ENCODE measurements at regions not wholly inside any gene's neighbourhood (a gene's known extent, or its start where the extent isn't known, plus 50 kb on each side); places are given as distances from the start of the nearest gene placed in this dataset.

DNA sequence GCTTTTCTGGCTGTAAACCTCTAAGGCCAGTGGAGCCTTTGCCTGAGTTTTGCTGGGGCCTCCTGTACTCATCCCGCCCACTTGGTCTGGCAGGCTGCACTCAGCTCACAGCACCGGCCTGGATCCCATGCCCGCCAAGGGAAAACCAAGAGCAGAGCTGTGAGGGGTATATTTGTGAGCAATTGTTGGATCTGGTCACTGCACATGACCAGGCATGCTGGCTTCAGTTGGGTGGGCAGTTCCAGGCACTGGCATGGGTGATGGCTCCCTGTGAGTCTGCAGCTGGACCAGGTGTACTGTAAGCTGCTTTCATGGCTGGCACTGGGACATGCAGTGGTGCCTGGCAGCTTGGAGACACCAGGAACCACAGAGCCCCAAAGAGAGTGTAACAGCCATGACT is 563.1 kb upstream of the RGS18 start:
- no peak for DNase-seq

GRCh38 chr1:191608367-191608766 is 549.9 kb upstream of the RGS18 start:
- DNase-seq = no peak

DNA sequence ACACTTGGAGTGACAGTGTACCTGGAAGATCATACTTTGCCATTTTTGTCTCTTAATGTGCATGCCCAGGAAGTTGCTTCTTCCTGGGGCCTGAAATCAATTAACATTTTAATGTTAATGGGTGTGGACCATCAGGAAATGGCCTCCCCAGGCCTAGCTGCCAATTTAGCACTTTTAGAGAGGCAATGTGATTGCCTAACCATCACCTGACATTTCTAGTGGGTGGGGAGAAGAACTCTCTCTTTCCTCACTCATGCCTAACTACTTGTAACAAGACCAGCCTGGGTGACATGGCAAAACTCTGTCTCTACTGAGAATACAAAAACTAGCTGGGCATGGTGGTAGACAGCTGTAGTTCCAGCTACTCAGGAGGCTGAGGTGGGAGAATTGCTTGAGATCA is 549.0 kb upstream of the RGS18 start:
- no peak for DNase-seq

- no peak for DNase-seq
Observed at GRCh38 chr1:191615101-191615821, 543.0 kb upstream of the RGS18 start.

GRCh38 chr1:191618181-191618580 is 540.1 kb upstream of the RGS18 start:
- no peak for DNase-seq

DNA sequence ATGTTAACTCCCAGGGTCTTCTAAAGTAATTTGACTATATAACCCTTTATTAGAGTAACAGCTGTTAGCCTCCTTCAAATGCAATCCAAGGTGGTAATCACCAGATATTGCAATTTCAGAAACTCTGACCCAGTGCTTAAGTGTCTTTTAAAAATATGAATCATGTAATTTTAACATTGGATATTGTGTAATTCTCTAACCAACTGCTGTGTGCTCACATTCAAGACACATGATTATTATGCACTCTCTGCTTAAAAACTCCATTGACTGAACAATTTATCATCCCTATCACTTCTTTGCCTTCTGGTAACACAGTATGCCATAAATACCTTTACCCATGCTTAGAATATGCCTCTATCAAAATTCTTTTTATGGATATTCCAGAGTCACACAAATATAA is 537.4 kb upstream of the RGS18 start:
- no peak for DNase-seq

- DNase-seq = no peak
Observed at GRCh38 chr1:191624044-191624443, 534.2 kb upstream of the RGS18 start.

DNA sequence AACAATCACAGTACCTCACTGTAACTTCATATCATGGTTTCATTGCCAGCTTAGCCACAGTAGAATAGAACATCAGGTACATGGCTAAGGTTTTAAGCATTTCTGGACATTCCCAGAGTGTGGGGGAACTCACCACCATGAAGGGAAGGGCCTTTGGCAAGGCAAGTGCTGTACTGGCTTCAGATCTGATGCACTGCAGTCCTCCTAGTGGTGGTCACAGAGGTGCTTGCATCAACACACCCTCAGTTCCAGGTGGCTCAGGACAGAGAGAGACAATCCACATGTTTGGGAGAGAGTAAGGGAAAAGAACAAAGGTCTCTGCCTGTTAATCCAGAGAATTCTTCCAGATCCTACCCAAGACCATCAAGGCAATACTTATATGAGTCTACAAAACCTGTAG is 528.4 kb upstream of the RGS18 start:
- DNase-seq = no peak

DNA sequence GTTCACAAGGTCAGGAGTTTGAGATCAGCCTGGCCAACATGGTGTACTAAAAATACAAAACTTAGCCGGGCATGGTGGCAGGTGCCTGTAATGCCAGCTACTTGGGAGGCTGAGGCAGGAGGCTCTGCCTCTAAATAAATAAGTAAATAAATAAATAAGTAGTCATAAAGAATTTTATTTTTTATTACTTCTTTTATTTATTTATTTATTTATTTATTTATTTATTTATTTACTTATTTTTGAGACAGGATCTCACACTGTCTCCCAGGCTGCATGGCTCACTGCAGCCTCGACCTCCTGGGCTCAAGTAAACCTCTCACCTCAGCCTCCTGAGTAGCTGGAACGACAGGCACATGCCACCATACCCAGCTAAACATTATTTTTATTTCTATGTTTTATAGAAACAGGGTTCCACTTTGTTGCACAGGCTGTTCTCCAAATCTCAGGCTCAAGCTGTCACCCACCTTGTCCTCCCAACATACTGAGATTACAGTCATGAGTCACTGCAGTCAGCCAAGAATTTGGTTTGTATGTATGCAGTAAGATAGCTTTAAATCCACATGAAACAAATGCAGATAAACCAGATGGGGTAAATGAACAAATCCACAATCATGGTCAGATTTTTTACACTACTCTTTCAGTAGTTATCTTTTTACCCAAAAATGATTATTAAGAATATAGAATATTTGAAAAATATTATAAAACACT is 523.3 kb upstream of the RGS18 start:
- peak; percentile 9 for DNase-seq

DNA sequence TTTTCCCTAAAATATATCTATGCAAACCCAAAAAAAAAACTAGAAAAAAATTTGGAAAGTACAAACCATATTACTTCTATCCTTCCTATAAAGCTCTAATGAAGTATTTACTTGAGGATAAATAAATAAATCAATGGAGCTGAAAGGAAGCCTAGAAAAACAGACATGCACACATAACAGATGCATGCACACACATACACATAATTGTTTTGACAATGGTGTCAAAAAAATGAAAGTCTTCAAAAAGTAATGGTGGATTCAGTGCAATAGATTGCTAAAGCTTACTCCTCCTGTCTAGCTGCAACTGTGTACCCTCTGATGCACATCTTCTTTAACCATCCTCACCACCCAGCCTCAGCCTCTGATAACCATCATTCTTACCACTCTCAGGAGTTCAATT is 521.9 kb upstream of the RGS18 start:
- DNase-seq = no peak

DNA sequence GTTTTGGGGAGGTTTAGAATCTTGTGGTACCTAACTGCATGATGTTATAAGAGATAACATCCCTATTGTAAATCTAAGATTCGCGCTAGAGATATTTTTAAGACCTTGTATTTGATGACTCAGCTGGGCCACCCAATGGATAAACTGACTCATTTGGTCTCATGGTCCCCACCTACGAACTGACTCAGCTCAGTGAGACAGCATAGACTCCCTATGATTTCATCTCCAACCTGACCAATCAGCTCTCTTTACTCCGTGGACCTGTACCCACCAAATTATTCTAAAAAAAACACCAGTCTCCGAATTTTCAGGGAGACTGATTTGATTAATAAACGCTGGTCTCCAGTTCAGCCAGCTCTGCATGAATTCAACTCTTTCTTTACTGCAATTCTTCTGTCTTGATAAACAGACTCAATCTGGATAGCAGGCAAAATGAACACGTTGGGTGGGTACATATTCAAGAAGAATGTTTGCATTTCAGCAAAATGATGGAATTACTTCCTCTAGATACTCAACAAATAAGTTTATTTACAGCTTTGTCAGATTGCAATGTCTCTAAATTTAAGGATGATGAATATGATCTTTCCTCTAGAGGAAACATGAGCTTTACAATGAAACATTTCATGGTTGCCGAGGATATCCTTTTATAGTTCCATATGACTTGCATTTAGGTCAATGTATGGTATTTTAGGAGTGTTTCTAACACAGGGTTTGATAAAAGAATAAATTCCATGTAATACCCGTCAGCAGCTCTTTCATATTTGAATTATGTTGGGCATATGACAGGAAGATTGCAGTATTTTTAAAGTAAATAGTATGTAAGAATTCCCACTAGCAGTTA is 516.6 kb upstream of the RGS18 start:
- no peak for DNase-seq

DNA sequence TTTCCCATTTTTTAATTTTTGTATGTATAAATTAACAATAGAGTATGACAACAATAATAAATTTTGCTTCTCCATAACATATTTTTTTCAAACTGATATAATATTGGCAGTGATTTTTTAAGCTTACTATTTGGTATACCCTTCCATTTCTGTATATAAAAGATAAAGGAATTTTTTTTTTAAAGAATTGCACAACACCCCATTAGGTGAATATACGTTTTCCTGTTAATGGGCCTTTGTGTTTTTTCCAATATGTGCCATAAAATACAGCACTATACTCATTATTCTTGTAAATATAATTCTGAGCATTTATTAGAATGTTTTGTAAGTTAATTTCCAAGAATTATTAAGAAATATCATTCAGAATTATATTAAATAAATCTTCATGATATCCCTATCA is 515.2 kb upstream of the RGS18 start:
- DNase-seq = no peak

DNA sequence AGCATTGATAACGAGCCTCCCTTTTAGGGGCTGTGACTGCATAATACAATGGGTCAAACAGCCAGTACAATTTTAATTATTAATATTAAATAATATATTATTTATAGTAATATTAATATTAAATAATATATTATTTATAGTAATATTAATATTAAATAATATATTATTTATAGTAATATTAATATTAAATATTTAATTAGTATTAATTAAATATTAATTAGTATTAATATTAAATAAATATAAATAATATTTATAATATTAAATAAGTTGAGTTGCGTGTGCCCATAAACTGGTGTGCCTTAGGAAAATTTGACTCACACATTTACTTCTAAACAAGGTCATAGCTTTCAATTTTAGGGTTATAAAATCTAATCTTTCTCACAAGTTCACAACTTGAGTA is 509.3 kb upstream of the RGS18 start:
- DNase-seq = no peak

DNA sequence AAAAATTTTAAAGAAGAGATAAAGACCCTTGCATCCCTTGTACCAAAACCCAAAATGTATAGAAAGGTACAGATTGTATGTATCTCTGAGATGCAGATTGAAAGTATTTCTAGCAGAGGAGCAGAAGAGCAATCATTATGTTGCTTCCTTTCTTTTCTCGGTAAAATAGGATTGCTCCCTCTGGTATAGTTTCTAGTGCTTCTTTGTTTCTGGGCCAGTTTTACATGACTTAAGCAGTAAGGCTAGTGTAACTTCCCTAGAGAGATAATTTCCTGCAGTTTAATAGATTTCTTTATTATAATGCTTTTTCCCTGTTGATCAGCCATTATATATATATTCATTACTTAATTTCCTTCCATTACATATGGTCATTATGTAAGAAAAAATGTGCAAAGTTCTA is 496.2 kb upstream of the RGS18 start:
- DNase-seq = no peak

GRCh38 chr1:191662746-191663145 is 495.5 kb upstream of the RGS18 start:
- no peak for DNase-seq

DNA sequence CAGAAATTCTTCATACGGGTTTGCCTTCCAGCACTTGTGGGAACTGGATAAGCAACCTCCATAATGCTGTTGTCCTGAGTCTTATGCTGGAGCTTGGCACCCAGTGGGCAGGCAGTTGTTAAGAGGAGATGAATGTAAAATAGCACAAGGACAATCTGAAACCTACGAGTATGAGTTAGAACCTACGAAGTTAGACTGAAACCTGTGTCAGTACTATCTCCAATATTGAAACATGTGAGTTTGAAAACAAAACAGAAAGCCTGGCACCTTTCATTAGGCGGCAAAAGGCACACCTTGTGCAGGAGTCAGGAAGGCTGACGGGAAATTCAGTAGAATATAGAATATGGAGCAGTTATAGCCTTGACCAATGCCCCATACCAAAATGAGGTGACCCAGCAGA is 489.7 kb upstream of the RGS18 start:
- DNase-seq = no peak

GRCh38 chr1:191669629-191670028 is 488.6 kb upstream of the RGS18 start:
- DNase-seq = no peak

GRCh38 chr1:191671236-191671635 is 487.0 kb upstream of the RGS18 start:
- no peak for DNase-seq

GRCh38 chr1:191674626-191675179 is 483.6 kb upstream of the RGS18 start:
- DNase-seq = no peak

DNA sequence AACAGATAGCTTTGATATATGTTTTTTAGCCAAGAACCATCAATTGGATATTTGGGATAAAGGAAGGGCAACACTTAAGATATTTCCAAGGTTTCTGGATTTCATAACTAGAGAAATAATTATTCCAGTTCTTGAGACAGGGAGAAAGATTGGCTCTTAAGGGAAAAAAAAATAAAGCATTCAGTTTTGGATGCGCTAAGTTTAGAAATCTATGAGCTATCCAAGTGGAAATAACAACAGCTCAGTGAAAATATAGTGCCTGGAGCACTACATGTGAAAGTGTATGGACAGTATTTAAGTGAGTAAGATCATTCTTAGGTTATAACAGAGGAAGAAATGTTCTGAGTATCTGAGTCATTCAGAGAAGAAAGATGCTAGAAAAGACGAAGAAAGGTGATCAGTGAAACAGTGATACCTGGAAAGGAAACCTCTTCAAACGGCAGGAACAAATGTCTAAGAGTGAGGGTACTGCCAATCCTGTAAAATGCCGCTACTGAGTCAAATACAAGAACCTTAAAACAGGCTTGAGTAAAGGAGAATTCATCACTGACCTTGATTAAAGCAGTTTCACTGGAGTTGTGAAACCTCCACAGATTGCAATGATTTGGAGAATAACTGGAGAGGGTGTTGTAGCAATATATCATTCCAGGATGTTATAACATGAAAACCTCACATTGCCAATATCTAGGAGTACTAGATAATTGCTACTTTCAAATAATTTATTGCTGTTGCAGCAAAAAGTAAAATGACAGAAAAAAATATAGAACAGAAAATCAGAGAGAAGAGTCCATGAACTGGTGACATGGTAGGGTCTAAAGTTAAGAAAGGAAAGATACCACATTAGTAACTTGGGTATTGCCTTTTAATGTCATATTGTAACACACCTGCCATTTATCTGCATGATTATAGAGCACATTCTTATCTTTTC is 482.1 kb upstream of the RGS18 start:
- DNase-seq = no peak

GRCh38 chr1:191685669-191686068 is 472.6 kb upstream of the RGS18 start:
- DNase-seq = no peak

GRCh38 chr1:191687721-191688120 is 470.5 kb upstream of the RGS18 start:
- DNase-seq = no peak

Data from OCI-M1 (cell line).